H9 (cell line): ENCODE measurements at regions not wholly inside any gene's neighbourhood (a gene's known extent, or its start where the extent isn't known, plus 50 kb on each side); places are given as distances from the start of the nearest gene placed in this dataset.
A peak's percentile ranks its signal among the peaks of the same experiment; 100 is the strongest.

Experiments used
- DNase-seq: peaks from one replicate; pipeline ENCODE4 v3.0.0-alpha.2; 2017
- H2AFZ ChIP-seq: one replicate; pipeline ENCODE4 v1.6.1; 2013; ENCODE audit warnings: mild to moderate bottlenecking, low read length, control low read depth, moderate library complexity
- H2AK5ac ChIP-seq: 2 replicates; pipeline ENCODE4 v1.6.1; 2013; ENCODE audit warnings: low read length, control low read depth, mixed read lengths; ENCODE audit not compliant: insufficient read length
- H2BK120ac ChIP-seq: one replicate; pipeline ENCODE4 v1.6.1; 2013; ENCODE audit warnings: low read depth, mild to moderate bottlenecking, low read length, control low read depth, inconsistent platforms; ENCODE audit not compliant: poor library complexity, severe bottlenecking
- H2BK12ac ChIP-seq: 2 replicates; pipeline ENCODE4 v1.6.1; 2013; ENCODE audit warnings: low read length, control low read depth, mixed read lengths, low read depth; ENCODE audit not compliant: insufficient read length
- H2BK15ac ChIP-seq: 2 replicates; pipeline ENCODE4 v1.6.1; 2013; ENCODE audit warnings: low read depth, low read length, control low read depth
- H2BK20ac ChIP-seq: one replicate; pipeline ENCODE4 v1.6.1; 2013; ENCODE audit warnings: low read depth, mild to moderate bottlenecking, low read length, control low read depth, inconsistent platforms; ENCODE audit not compliant: poor library complexity, severe bottlenecking
- H2BK5ac ChIP-seq: 2 replicates; pipeline ENCODE4 v1.6.1; 2013; ENCODE audit warnings: low read length, control low read depth, mixed read lengths; ENCODE audit not compliant: insufficient read length
- H3K14ac ChIP-seq: 2 replicates; pipeline ENCODE4 v1.6.1; 2013; ENCODE audit warnings: low read length, control low read depth; ENCODE audit not compliant: insufficient read depth
- H3K18ac ChIP-seq: 2 replicates; pipeline ENCODE4 v1.6.1; 2013; ENCODE audit warnings: low read depth, mild to moderate bottlenecking, mixed read lengths, low read length, control low read depth; ENCODE audit not compliant: insufficient read length
- H3K23ac ChIP-seq: 2 replicates; pipeline ENCODE4 v1.6.1; 2013; ENCODE audit warnings: low read length, control low read depth, mixed read lengths, low read depth; ENCODE audit not compliant: insufficient read length
- H3K23me2 ChIP-seq: 2 replicates; pipeline ENCODE4 v1.6.1; 2013; ENCODE audit warnings: low read depth, mild to moderate bottlenecking, mixed read lengths, low read length, control low read depth; ENCODE audit not compliant: insufficient read length, poor library complexity, severe bottlenecking
- H3K27ac ChIP-seq: 2 replicates; pipeline ENCODE4 v1.5.1; 2013; ENCODE audit warnings: low read length, control low read depth, mixed read lengths, low read depth; ENCODE audit not compliant: insufficient read length
- H3K27me3 ChIP-seq: 2 replicates; pipeline ENCODE4 v1.6.1; 2013; ENCODE audit warnings: low read length, control low read depth, inconsistent platforms; ENCODE audit not compliant: insufficient read depth
- H3K4ac ChIP-seq: 2 replicates; pipeline ENCODE4 v1.6.1; 2013; ENCODE audit warnings: low read depth, mild to moderate bottlenecking, control low read depth, inconsistent platforms, low read length, moderate library complexity
- H3K4me1 ChIP-seq: 2 replicates; pipeline ENCODE4 v1.6.1; 2013; ENCODE audit warnings: low read length, control low read depth, inconsistent platforms; ENCODE audit not compliant: insufficient read depth
- H3K4me2 ChIP-seq: 2 replicates; pipeline ENCODE4 v1.6.1; 2013; ENCODE audit warnings: low read length, control low read depth, mixed read lengths; ENCODE audit not compliant: insufficient read length, insufficient read depth
- H3K56ac ChIP-seq: 2 replicates; pipeline ENCODE4 v1.6.1; 2013; ENCODE audit warnings: low read depth, mild to moderate bottlenecking, mixed read lengths, low read length, control low read depth; ENCODE audit not compliant: insufficient read length
- H3K79me1 ChIP-seq: 2 replicates; pipeline ENCODE4 v1.6.1; 2013; ENCODE audit warnings: low read depth, mild to moderate bottlenecking, moderate library complexity, low read length, control low read depth, inconsistent platforms; ENCODE audit not compliant: insufficient read depth, poor library complexity, severe bottlenecking
- H3K79me2 ChIP-seq: 2 replicates; pipeline ENCODE4 v1.6.1; 2013; ENCODE audit warnings: low read length, control low read depth, inconsistent platforms; ENCODE audit not compliant: insufficient read depth
- H3K9ac ChIP-seq: 2 replicates; pipeline ENCODE4 v1.6.1; 2013; ENCODE audit warnings: low read length, control low read depth, mixed read lengths; ENCODE audit not compliant: insufficient read length; ENCODE audit errors: extremely low read depth
- H3K9me3 ChIP-seq: one replicate; pipeline ENCODE4 v1.6.1; 2013; ENCODE audit warnings: low read depth, low read length, inconsistent platforms; ENCODE audit not compliant: control insufficient read depth
- H3T11ph ChIP-seq: one replicate; pipeline ENCODE4 v1.6.1; 2013; ENCODE audit warnings: mild to moderate bottlenecking, low read length, control low read depth, inconsistent platforms
- H4K20me1 ChIP-seq: one replicate; pipeline ENCODE4 v1.6.1; 2013; ENCODE audit not compliant: control insufficient read depth, insufficient read length, insufficient read depth
- H4K5ac ChIP-seq: 2 replicates; pipeline ENCODE4 v1.6.1; 2013; ENCODE audit warnings: low read depth, mild to moderate bottlenecking, mixed read lengths, low read length, control low read depth; ENCODE audit not compliant: insufficient read length
- H4K8ac ChIP-seq: replicated peaks from 2 replicates; pipeline ENCODE4 v1.6.1; 2013; ENCODE audit warnings: low read length, control low read depth, mixed read lengths, low read depth; ENCODE audit not compliant: insufficient read length
- H4K91ac ChIP-seq: 2 replicates; pipeline ENCODE4 v1.6.1; 2013; ENCODE audit warnings: low read depth, mild to moderate bottlenecking, moderate library complexity, mixed read lengths, low read length, control low read depth; ENCODE audit not compliant: insufficient read length
- H3K27ac Mint-ChIP-seq, 3 experiments: 2 replicates in 2 of 3; 3 replicates in 1 of 3; pipeline ENCODE4 v1.8.0; 2020 to 2021; ENCODE audit warnings: mixed read lengths in 3 of 3, mild to moderate bottlenecking in 1 of 3, moderate library complexity in 1 of 3
- H3K27me3 Mint-ChIP-seq: 2 replicates; pipeline ENCODE4 v1.8.0; 2021; ENCODE audit warnings: low read depth, mild to moderate bottlenecking, moderate library complexity, mixed read lengths
- H3K36me3 Mint-ChIP-seq, 3 experiments: 2 replicates in 2 of 3; 3 replicates in 1 of 3; pipeline ENCODE4 v1.8.0; 2020 to 2021; ENCODE audit warnings: low read depth in 3 of 3, mixed read lengths in 3 of 3; ENCODE audit not compliant: insufficient read depth in 1 of 3
- H3K4me1 Mint-ChIP-seq, 2 experiments: 2 replicates each; pipeline ENCODE4 v1.8.0; 2020; ENCODE audit warnings: mixed read lengths in 2 of 2
- H3K4me3 Mint-ChIP-seq, 2 experiments: 2 replicates in 1 of 2; 3 replicates in 1 of 2; pipeline ENCODE4 v1.8.0; 2020 to 2021; ENCODE audit warnings: mild to moderate bottlenecking in 2 of 2, mixed read lengths in 2 of 2, moderate library complexity in 1 of 2
- H3K9me3 Mint-ChIP-seq, 2 experiments: 2 replicates in 1 of 2; 3 replicates in 1 of 2; pipeline ENCODE4 v1.8.0; 2020; ENCODE audit warnings: mild to moderate bottlenecking in 2 of 2, mixed read lengths in 2 of 2, moderate library complexity in 1 of 2
- CTCF ChIP-seq: fragments of 200-600 bp; sonication (generic); conservative IDR thresholded peaks from 3 replicates; pipeline ENCODE4 v1.8.0; 2021; ENCODE audit warnings: antibody characterized with exemption, mild to moderate bottlenecking
- WGBS: extraction: QIAGEN DNeasy Blood & Tissue Kit; methylation state at CpG from one replicate; pipeline ENCODE4 v1.1.7; 2013; ENCODE audit warnings: missing lambda C conversion rate, low lambda C conversion rate, mixed read lengths; ENCODE audit not compliant: insufficient read length; ENCODE audit errors: extremely low coverage; 5-methylcytosine and 5-hydroxymethylcytosine counted together

- H3K9me3 ChIP-seq: no peaks in the 10 kb centered on the region
- no peak overlapping the region for H3K4me3 Mint-ChIP-seq
- no peak overlapping the region for H4K5ac ChIP-seq
- H4K8ac ChIP-seq: no peak overlapping the region
- no peak overlapping the region for H3T11ph ChIP-seq
- peak overlapping the region in 1 of 3 experiments; percentile 60; a peak in 1 of 7 replicates for H3K27ac Mint-ChIP-seq
- peak; percentile 40 for DNase-seq
- H2AFZ ChIP-seq: no peak overlapping the region
- no peak overlapping the region for H2AK5ac ChIP-seq
- H3K79me1 ChIP-seq: no peaks in the 10 kb centered on the region
- H3K36me3 Mint-ChIP-seq: no peaks in the 10 kb centered on the region
- H3K27me3 Mint-ChIP-seq: peaks cover 4% of the 10 kb centered on the region; the same call in 1 of the 2 replicates
- no peaks in the 10 kb centered on the region for H3K9me3 Mint-ChIP-seq
- H3K18ac ChIP-seq: no peak overlapping the region
- no peak overlapping the region for H2BK5ac ChIP-seq
- H3K23me2 ChIP-seq: no peaks in the 10 kb centered on the region
- no peaks in the 10 kb centered on the region for H4K20me1 ChIP-seq
- H3K4ac ChIP-seq: no peak overlapping the region
- no peak overlapping the region for H3K14ac ChIP-seq
- H2BK120ac ChIP-seq: no peak overlapping the region
- TF ChIP-seq CTCF: no peak
- H3K27ac ChIP-seq: no peak overlapping the region
- no peak overlapping the region for H3K56ac ChIP-seq
- no peak overlapping the region for H2BK12ac ChIP-seq
- no peak overlapping the region for H3K23ac ChIP-seq
- no peak overlapping the region for H4K91ac ChIP-seq
- H3K27me3 ChIP-seq: no peaks in the 10 kb centered on the region
- no peak overlapping the region for H3K4me2 ChIP-seq
- H2BK20ac ChIP-seq: no peak overlapping the region
- no peaks in the 10 kb centered on the region for H3K79me2 ChIP-seq
- H3K4me1 Mint-ChIP-seq: peaks cover 0 to 4% of the 10 kb centered on the region in 2 experiments; a peak in 1 of 4 replicates
- no peak overlapping the region for H3K9ac ChIP-seq
- no peak overlapping the region for H2BK15ac ChIP-seq
- no peaks in the 10 kb centered on the region for H3K4me1 ChIP-seq
- WGBS: no CpG with 5 or more reads among the region's 4 CpGs
Measured at GRCh38 chr5:159826351-159827214, 89.7 kb upstream of the ADRA1B start.
